ENCODE measurements at regions not wholly inside any gene's neighbourhood (a gene's known extent, or its start where the extent isn't known, plus 50 kb on each side); places are given as distances from the start of the nearest gene placed in this dataset.

GRCh38 chr16:59612094-59612493 is 878.0 kb upstream of the GOT2 start:
- no peak overlapping the region for H3K4me3 ChIP-seq
- WGBS, 2 donors (ENCODE audit: low coverage in 1 of 2): 47 to 55% methylated on average over 3 of the region's 3 CpGs
- no peaks in the 10 kb centered on the region for H3K9me3 ChIP-seq
- H3K4me1 ChIP-seq: no peaks in the 10 kb centered on the region
- intact Hi-C loops (cut with DNase I; ENCODE audit: low total_unique reads): no loop called here
- H3K36me3 ChIP-seq: no peaks in the 10 kb centered on the region
- in situ Hi-C loops (cut with MboI; ENCODE audit: low pct_ligation_motif_present in 1 of 4, low pct_unique_long_range_greater_than_20kb in 1 of 4, low sequenced_read_pairs in 3 of 4): no loop called here
- no peak overlapping the region for H3K27ac ChIP-seq
- no peak for DNase-seq
- TF ChIP-seq POLR2A (IDR thresholded peaks at IDR 0.05): no peak
- no peak for TF ChIP-seq EP300 (IDR thresholded peaks at IDR 0.05; ENCODE audit: low read depth)
- no peak for TF ChIP-seq CTCF (IDR thresholded peaks at IDR 0.05)
- TF ChIP-seq POLR2AphosphoS5 (IDR thresholded peaks at IDR 0.05): no peak
- H3K27me3 ChIP-seq: no peaks in the 10 kb centered on the region

- no peak overlapping the region for H3K27ac ChIP-seq
- no peaks in the 10 kb centered on the region for H3K27me3 ChIP-seq
- intact Hi-C loops (cut with DNase I; ENCODE audit: low total_unique reads) (no loop called here), in situ Hi-C loops (cut with MboI; ENCODE audit: low pct_ligation_motif_present in 1 of 4, low pct_unique_long_range_greater_than_20kb in 1 of 4, low sequenced_read_pairs in 3 of 4) (no loop called here)
- no peaks in the 10 kb centered on the region for H3K9me3 ChIP-seq
- no peak for DNase-seq
- no peak for TF ChIP-seq POLR2A (IDR thresholded peaks at IDR 0.05)
- no peak for TF ChIP-seq CTCF (IDR thresholded peaks at IDR 0.05)
- TF ChIP-seq EP300 (IDR thresholded peaks at IDR 0.05; ENCODE audit: low read depth): no peak
- no peak for TF ChIP-seq POLR2AphosphoS5 (IDR thresholded peaks at IDR 0.05)
- WGBS, 2 donors (ENCODE audit: low coverage in 1 of 2): 75 to 83% methylated on average over 2 to 3 of the region's 3 CpGs
- no peaks in the 10 kb centered on the region for H3K36me3 ChIP-seq
- no peak overlapping the region for H3K4me3 ChIP-seq
- H3K4me1 ChIP-seq: no peaks in the 10 kb centered on the region
These were observed 877.4 kb upstream of the GOT2 start for GRCh38 chr16:59611556-59611955.

DNA sequence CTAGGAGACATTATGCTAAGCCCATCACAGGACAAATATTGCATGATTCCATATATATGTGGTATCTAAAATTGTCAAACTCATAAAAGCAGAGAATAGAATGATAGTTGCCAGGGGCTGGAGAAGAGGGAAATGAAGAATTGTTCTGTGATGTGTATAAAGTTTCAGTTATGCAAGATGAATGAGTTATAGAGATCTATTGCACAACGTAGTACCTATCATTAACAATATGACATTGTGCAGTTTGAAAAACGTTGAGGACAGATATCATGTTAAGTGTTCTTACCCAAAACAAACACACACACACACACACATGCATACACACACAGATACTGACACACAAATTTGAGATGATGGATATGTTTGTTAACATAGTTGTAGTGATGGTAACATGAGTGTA is 871.6 kb upstream of the GOT2 start:
- no peak for DNase-seq
- TF ChIP-seq POLR2AphosphoS5 (IDR thresholded peaks at IDR 0.05) (no peak), POLR2A (IDR thresholded peaks at IDR 0.05) (no peak), CTCF (IDR thresholded peaks at IDR 0.05) (no peak), EP300 (IDR thresholded peaks at IDR 0.05; ENCODE audit: low read depth) (no peak)
- intact Hi-C loops (cut with DNase I; ENCODE audit: low total_unique reads) (no loop called here), in situ Hi-C loops (cut with MboI; ENCODE audit: low pct_ligation_motif_present in 1 of 4, low pct_unique_long_range_greater_than_20kb in 1 of 4, low sequenced_read_pairs in 3 of 4) (no loop called here)
- no peak overlapping the region for H3K27ac ChIP-seq
- WGBS, 2 donors (ENCODE audit: low coverage in 1 of 2): 41 to 60% methylated on average over 2 of the region's 2 CpGs
- no peaks in the 10 kb centered on the region for H3K4me1 ChIP-seq
- no peaks in the 10 kb centered on the region for H3K36me3 ChIP-seq
- no peak overlapping the region for H3K4me3 ChIP-seq
- no peaks in the 10 kb centered on the region for H3K9me3 ChIP-seq
- H3K27me3 ChIP-seq: no peaks in the 10 kb centered on the region

- intact Hi-C loops (cut with DNase I; ENCODE audit: low total_unique reads): no loop called here
- Histone ChIP-seq H3K27ac (no peak overlapping the region), H3K4me1 (no peaks in the 10 kb centered on the region), H3K9me3 (no peaks in the 10 kb centered on the region), H3K27me3 (no peaks in the 10 kb centered on the region), H3K36me3 (no peaks in the 10 kb centered on the region), H3K4me3 (no peak overlapping the region)
- TF ChIP-seq EP300 (IDR thresholded peaks at IDR 0.05; ENCODE audit: low read depth) (no peak), POLR2A (IDR thresholded peaks at IDR 0.05) (no peak), CTCF (IDR thresholded peaks at IDR 0.05) (no peak), POLR2AphosphoS5 (IDR thresholded peaks at IDR 0.05) (no peak)
- DNase-seq: no peak
- 56 to 67% methylated on average over 1 of the region's 1 CpG for WGBS, 2 donors (ENCODE audit: low coverage in 1 of 2)
- in situ Hi-C loops (cut with MboI; ENCODE audit: low pct_ligation_motif_present in 1 of 4, low pct_unique_long_range_greater_than_20kb in 1 of 4, low sequenced_read_pairs in 3 of 4): no loop called here
These were observed 870.2 kb upstream of the GOT2 start for GRCh38 chr16:59604354-59604753.
